GM12892 (cell line): ENCODE measurements at regions not wholly inside any gene's neighbourhood (a gene's known extent, or its start where the extent isn't known, plus 50 kb on each side); places are given as distances from the start of the nearest gene placed in this dataset.

Source experiments
- POLR2A ChIP-seq: IDR thresholded peaks from 2 replicates; pipeline ENCODE4 v1.6.1; 2011; ENCODE audit warnings: low read depth, low read length, control low read depth
- POLR2AphosphoS5 ChIP-seq: IDR thresholded peaks from 2 replicates; pipeline ENCODE4 v1.6.1; 2011; ENCODE audit warnings: low read depth, low read length, control low read depth

DNA sequence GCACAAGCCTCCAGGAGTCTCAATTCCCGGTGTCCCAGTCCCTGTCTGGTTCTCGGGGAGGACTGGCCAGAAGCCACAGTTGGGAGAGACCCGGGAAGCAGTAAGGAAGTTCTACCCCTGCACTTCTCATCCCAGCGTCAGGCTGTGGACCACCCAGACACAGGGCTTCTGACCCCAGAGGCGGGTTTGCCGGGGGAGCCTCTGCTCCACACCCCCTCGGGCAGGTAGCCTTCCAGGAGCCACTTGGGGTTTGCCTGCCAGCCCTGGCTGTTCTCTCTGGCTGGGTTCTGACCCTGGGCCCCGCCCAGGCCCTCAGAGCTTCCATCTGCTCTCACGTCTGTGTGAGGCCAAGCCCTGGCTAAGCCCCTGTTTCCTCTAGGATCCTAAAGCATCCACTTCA, 94.4 kb upstream of the GPC1 start:
- no peak for TF ChIP-seq POLR2A
- no peak for TF ChIP-seq POLR2AphosphoS5
